Left lobe of liver (tissue), 2 donors: ENCODE measurements at regions not wholly inside any gene's neighbourhood (a gene's known extent, or its start where the extent isn't known, plus 50 kb on each side); places are given as distances from the start of the nearest gene placed in this dataset.
A peak's percentile ranks its signal among the peaks of the same experiment; 100 is the strongest.
"Not testable (repeated sequence)": the region's sequence is repeated elsewhere in the genome, so short reads cannot be mapped to it uniquely, and the experiment has no call there.

Experiments
- ATAC-seq: fragments of 200-7000 bp; cut with Tn5 transposase; one replicate; pipeline ENCODE4 v1.9.1; 2020; ENCODE audit warnings: mild to moderate bottlenecking, moderate library complexity
- DNase-seq: peaks from one replicate; pipeline ENCODE4 v3.0.0-alpha.2; 2020; ENCODE audit warnings: low spot score
- donor health status: DM: no; HTN: no; CAD: no; lungs with moderate emphysema.
- donor health status: DM: no; HTN: yes; CAD: no.

- DNase-seq = no peak
- ATAC-seq = no peak
These were observed 618.6 kb downstream of the EPM2A start for GRCh38 chr6:145116591-145117178.

- ATAC-seq (no peak), DNase-seq (no peak)
These were observed 617.1 kb downstream of the EPM2A start for GRCh38 chr6:145118224-145118623.

GRCh38 chr6:145119081-145119480 is 616.2 kb downstream of the EPM2A start:
- peak; percentile 91 for ATAC-seq
- DNase-seq = peak; percentile 53

GRCh38 chr6:145132709-145133108 is 602.6 kb downstream of the EPM2A start:
- ATAC-seq (no peak), DNase-seq (no peak)

- DNase-seq = no peak
- no peak for ATAC-seq
These were observed 599.6 kb downstream of the EPM2A start for GRCh38 chr6:145135702-145136101.

- no peak for DNase-seq
- ATAC-seq = peak; percentile 83
These were observed 597.9 kb downstream of the EPM2A start for GRCh38 chr6:145137425-145137824.

GRCh38 chr6:145138469-145139139 is 596.7 kb downstream of the EPM2A start:
- DNase-seq (no peak), ATAC-seq (no peak)

GRCh38 chr6:145139140-145139850 is 596.0 kb downstream of the EPM2A start:
- ATAC-seq = peak; percentile 90
- DNase-seq = peak; percentile 77

- DNase-seq (no peak), ATAC-seq (no peak)
These were observed 595.4 kb downstream of the EPM2A start for GRCh38 chr6:145139895-145140294.

GRCh38 chr6:145141572-145141971 is 593.7 kb downstream of the EPM2A start:
- no peak for DNase-seq
- ATAC-seq = no peak

- DNase-seq (no peak), ATAC-seq (no peak)
These were observed 592.4 kb downstream of the EPM2A start for GRCh38 chr6:145142958-145143357.

- no peak for ATAC-seq
These were observed 591.9 kb downstream of the EPM2A start for GRCh38 chr6:145143379-145143778.

GRCh38 chr6:145147559-145147958 is 587.8 kb downstream of the EPM2A start:
- DNase-seq (no peak), ATAC-seq (no peak)

More at GRCh38 chr6:145143379-145143778, 591.9 kb downstream of the EPM2A start:
- DNase-seq = no peak

GRCh38 chr6:145147981-145148749 is 587.2 kb downstream of the EPM2A start:
- no peak for DNase-seq
- no peak for ATAC-seq

GRCh38 chr6:145148776-145149175 is 586.5 kb downstream of the EPM2A start:
- ATAC-seq = no peak
- DNase-seq = no peak

GRCh38 chr6:145151624-145152023 is 583.7 kb downstream of the EPM2A start:
- DNase-seq (no peak), ATAC-seq (no peak)

- ATAC-seq = no peak
These were observed 581.8 kb downstream of the EPM2A start for GRCh38 chr6:145153495-145153894.

GRCh38 chr6:145155411-145155810 is 579.9 kb downstream of the EPM2A start:
- DNase-seq = no peak
- ATAC-seq = no peak

More at GRCh38 chr6:145153495-145153894, 581.8 kb downstream of the EPM2A start:
- no peak for DNase-seq

GRCh38 chr6:145155873-145156782 is 579.2 kb downstream of the EPM2A start:
- DNase-seq (no peak), ATAC-seq (no peak)

- DNase-seq, ATAC-seq: not testable (repeated sequence)
These were observed 576.7 kb downstream of the EPM2A start for GRCh38 chr6:145158636-145159035.
